ENCODE measurements at regions not wholly inside any gene's neighbourhood (a gene's known extent, or its start where the extent isn't known, plus 50 kb on each side); places are given as distances from the start of the nearest gene placed in this dataset.

- TF ChIP-seq POLR2A (IDR thresholded peaks at IDR 0.05) = no peak
- no peak for TF ChIP-seq CTCF (IDR thresholded peaks at IDR 0.05 in 4 of 5, conservative IDR thresholded peaks at IDR 0.05 in 1 of 5)
Measured at GRCh38 chr1:220991506-220991905, 112.3 kb downstream of the HLX start.
